ENCODE measurements at regions not wholly inside any gene's neighbourhood (a gene's known extent, or its start where the extent isn't known, plus 50 kb on each side); places are given as distances from the start of the nearest gene placed in this dataset.
A peak's percentile ranks its signal among the peaks of the same experiment; 100 is the strongest.

- no peak for TF ChIP-seq MAX (IDR thresholded peaks at IDR 0.05)
- TF ChIP-seq TEAD4 (IDR thresholded peaks at IDR 0.05), result no peak
- TF ChIP-seq USF1 (IDR thresholded peaks at IDR 0.05), result no peak
- TF ChIP-seq CEBPB (IDR thresholded peaks at IDR 0.05), result no peak
- no peak for TF ChIP-seq ZBTB7A (IDR thresholded peaks at IDR 0.05; ENCODE audit: low read depth)
- TF ChIP-seq TAF1 (IDR thresholded peaks at IDR 0.05; ENCODE audit: low read depth), result no peak
- no peak for TF ChIP-seq CREB1 (IDR thresholded peaks at IDR 0.05; ENCODE audit: low read depth)
- TF ChIP-seq REST (IDR thresholded peaks at IDR 0.05; ENCODE audit: low read depth), result no peak
- TF ChIP-seq NFIC (IDR thresholded peaks at IDR 0.05), result no peak
- no peak for TF ChIP-seq RAD21 (IDR thresholded peaks at IDR 0.05; ENCODE audit: low read depth)
- TF ChIP-seq EP300 (IDR thresholded peaks at IDR 0.05; ENCODE audit: borderline replicate concordance), result no peak
- TF ChIP-seq FOXM1 (IDR thresholded peaks at IDR 0.05; ENCODE audit: borderline replicate concordance, low read depth), result no peak
- TF ChIP-seq YY1 (IDR thresholded peaks at IDR 0.05; ENCODE audit: low read depth), result no peak
- no peak for TF ChIP-seq TCF12 (IDR thresholded peaks at IDR 0.05; ENCODE audit: low read depth)
- TF ChIP-seq EGR1 (IDR thresholded peaks at IDR 0.05), result no peak
Observed at GRCh38 chr7:85765698-85766298, 578.9 kb upstream of the SEMA3D start.

GRCh38 chr7:85764034-85764433 lies 577.2 kb upstream of the SEMA3D start:
- no peak for TF ChIP-seq USF1 (IDR thresholded peaks at IDR 0.05)

- TF ChIP-seq CEBPB (IDR thresholded peaks at IDR 0.05), result no peak
- TF ChIP-seq REST (IDR thresholded peaks at IDR 0.05; ENCODE audit: low read depth), result no peak
- TF ChIP-seq RAD21 (IDR thresholded peaks at IDR 0.05; ENCODE audit: low read depth), result no peak
- no peak for TF ChIP-seq YY1 (IDR thresholded peaks at IDR 0.05; ENCODE audit: low read depth)
- no peak for TF ChIP-seq FOXM1 (IDR thresholded peaks at IDR 0.05; ENCODE audit: borderline replicate concordance, low read depth)
- TF ChIP-seq USF1 (IDR thresholded peaks at IDR 0.05), result no peak
- no peak for TF ChIP-seq EP300 (IDR thresholded peaks at IDR 0.05; ENCODE audit: borderline replicate concordance)
- no peak for TF ChIP-seq TEAD4 (IDR thresholded peaks at IDR 0.05)
- TF ChIP-seq TAF1 (IDR thresholded peaks at IDR 0.05; ENCODE audit: low read depth), result no peak
- TF ChIP-seq NFIC (IDR thresholded peaks at IDR 0.05), result no peak
- no peak for TF ChIP-seq CREB1 (IDR thresholded peaks at IDR 0.05; ENCODE audit: low read depth)
- TF ChIP-seq MAX (IDR thresholded peaks at IDR 0.05), result no peak
Observed at GRCh38 chr7:85757348-85757747, 570.5 kb upstream of the SEMA3D start.

- TF ChIP-seq YY1 (IDR thresholded peaks at IDR 0.05; ENCODE audit: low read depth) (no peak), RAD21 (IDR thresholded peaks at IDR 0.05; ENCODE audit: low read depth) (peak; percentile 81)
Observed at GRCh38 chr7:85750454-85750949, 563.6 kb upstream of the SEMA3D start.

GRCh38 chr7:85749696-85750453 lies 563.0 kb upstream of the SEMA3D start:
- TF ChIP-seq TAF1 (IDR thresholded peaks at IDR 0.05; ENCODE audit: low read depth), result no peak
- no peak for TF ChIP-seq CREB1 (IDR thresholded peaks at IDR 0.05; ENCODE audit: low read depth)
- TF ChIP-seq REST (IDR thresholded peaks at IDR 0.05; ENCODE audit: low read depth), result no peak
- TF ChIP-seq YY1 (IDR thresholded peaks at IDR 0.05; ENCODE audit: low read depth), result no peak
- no peak for TF ChIP-seq ZBTB7A (IDR thresholded peaks at IDR 0.05; ENCODE audit: low read depth)
- TF ChIP-seq TEAD4 (IDR thresholded peaks at IDR 0.05), result no peak; the same call in 1 of the 2 replicates
- peak; percentile 43; the same call in 1 of the 2 replicates for TF ChIP-seq MAX (IDR thresholded peaks at IDR 0.05)
- peak; percentile 76 for TF ChIP-seq EGR1 (IDR thresholded peaks at IDR 0.05)
- TF ChIP-seq FOXM1 (IDR thresholded peaks at IDR 0.05; ENCODE audit: borderline replicate concordance, low read depth), result no peak
- peak; percentile 83 for TF ChIP-seq TCF12 (IDR thresholded peaks at IDR 0.05; ENCODE audit: low read depth)
- TF ChIP-seq EP300 (IDR thresholded peaks at IDR 0.05; ENCODE audit: borderline replicate concordance), result peak; percentile 68
- peak; percentile 51 for TF ChIP-seq NFIC (IDR thresholded peaks at IDR 0.05)
- TF ChIP-seq CEBPB (IDR thresholded peaks at IDR 0.05), result no peak
- TF ChIP-seq RAD21 (IDR thresholded peaks at IDR 0.05; ENCODE audit: low read depth), result no peak
- TF ChIP-seq USF1 (IDR thresholded peaks at IDR 0.05), result no peak

All from Ishikawa (cell line).